IPS-11a (cell line): ENCODE measurements at regions not wholly inside any gene's neighbourhood (a gene's known extent, or its start where the extent isn't known, plus 50 kb on each side); places are given as distances from the start of the nearest gene placed in this dataset.

Experiments
- H3K4me3 ChIP-seq: one replicate; pipeline ENCODE4 v1.5.1; 2013; ENCODE audit warnings: low read depth, low read length, control low read depth

- peak overlapping the region; percentile 13 for H3K4me3 ChIP-seq
Observed at GRCh38 chrX:40153345-40154249, 55.8 kb upstream of the BCOR start.

GRCh38 chrX:40152741-40153344, 55.1 kb upstream of the BCOR start:
- peak overlapping the region; percentile 13 for H3K4me3 ChIP-seq

- peak overlapping the region; percentile 30 for H3K4me3 ChIP-seq
Observed at GRCh38 chrX:40152173-40152711, 54.5 kb upstream of the BCOR start.

DNA sequence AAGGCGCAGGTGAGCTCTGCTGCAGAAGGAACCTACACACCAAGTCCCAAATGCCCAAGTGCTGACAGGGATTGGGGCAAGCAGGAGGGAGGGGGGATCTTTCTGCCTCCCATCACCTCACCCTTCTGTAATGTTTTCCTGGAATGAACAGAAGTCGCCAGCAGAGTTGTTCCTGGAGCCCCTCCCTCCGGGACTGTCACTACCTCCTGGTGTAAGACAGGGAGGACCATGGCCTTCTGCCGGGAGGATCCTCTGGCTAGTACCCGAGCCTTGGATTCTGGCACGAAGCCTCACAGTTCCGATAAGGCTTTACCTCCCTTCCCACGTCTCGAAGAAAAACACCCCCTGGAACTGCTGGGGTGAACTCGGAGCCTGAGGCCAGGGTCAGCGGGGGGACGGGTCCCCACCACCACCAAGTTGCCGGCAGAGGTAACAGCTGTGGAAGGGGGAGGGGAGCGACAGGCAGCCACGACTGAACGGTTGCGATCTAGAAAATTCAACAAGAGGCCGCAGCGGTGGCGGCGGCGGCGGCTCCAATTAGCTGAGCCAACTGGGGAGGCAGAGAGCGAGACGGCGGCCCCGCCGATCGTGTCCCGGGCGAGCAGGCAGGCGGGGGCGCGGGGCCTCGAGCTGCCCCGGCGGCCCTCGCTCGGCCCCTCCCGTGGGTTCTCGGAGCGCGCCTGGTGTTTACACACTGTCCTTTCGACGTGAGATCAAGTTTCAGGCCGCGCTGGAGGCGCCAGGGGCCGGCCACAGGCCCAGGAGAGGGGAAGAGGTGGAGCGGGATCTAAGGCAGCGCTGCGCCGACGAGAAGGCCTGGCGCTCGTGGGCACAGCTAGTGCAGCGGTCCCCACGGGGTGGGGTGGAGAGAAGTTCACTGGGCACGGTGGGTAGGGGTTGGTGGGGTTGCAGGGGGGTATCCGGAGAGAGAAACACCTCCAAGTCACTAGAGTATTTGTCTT, 53.7 kb upstream of the BCOR start:
- peak overlapping the region; percentile 30 for H3K4me3 ChIP-seq

- no peak overlapping the region for H3K4me3 ChIP-seq
Observed at GRCh38 chrX:40150503-40150902, 52.7 kb upstream of the BCOR start.

- no peak overlapping the region for H3K4me3 ChIP-seq
Observed at GRCh38 chrX:40149286-40150175, 51.8 kb upstream of the BCOR start.

DNA sequence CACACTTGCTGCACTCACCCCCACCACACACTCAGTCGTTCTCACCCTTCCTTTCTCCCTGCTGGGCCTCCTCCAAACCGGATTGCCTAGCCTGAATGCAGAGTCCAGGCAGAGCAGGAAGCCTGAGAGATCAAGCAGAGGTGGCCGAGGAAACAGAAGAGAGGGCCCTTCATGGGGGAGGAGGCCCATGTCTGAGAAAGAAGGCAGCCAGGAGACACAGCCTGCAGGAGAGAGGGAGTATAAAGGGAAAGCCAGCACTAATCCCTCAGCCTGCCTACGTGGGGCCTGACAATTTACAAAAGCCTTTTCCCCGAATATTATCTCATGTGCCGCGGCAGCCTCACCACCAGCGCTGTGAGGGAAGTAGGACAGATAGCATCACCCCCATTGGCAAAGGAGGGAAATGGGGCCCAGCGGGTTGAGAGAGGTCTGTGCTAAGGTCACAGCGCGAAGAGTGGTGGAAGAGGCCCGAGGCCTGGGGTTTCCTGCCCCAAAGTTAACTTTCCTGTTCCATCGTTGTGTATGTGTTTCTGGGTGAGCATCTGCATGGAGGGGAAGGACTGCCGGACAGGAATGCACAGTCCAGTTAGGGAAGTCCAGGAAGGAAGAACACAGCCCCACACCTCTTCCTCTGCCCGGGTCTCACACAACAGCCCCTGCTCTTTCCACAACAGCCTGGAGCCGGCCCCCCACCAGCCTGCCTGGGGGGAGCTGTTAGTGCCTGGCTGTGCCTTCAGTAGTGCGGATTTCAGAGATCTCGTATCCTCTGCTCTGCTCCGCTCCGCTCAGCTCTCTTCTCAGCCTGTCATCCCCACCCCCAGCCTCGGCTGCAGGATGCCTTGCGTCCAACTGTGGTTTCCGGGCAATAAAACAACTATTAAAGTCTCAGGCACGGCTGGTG, 50.9 kb upstream of the BCOR start:
- no peak overlapping the region for H3K4me3 ChIP-seq

DNA sequence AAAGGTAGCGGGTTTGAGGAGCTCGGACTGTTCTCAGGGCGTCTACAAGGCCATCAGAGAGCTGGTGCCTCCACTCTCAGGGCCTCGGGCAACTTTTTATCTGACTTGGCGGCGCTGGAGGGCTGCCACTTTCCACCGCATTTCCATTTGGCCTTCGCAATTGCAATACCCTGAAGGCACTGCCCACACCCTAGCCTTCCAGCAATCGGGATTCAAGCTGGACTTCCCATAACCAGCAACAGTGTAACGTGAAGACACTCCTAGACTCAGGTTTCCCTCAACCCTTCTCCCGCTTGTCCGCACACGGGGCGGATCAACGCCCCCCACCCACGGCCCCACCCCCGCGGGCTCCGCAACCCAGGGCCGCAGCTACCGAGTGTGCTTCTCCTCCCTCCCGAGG, 50.2 kb upstream of the BCOR start:
- no peak overlapping the region for H3K4me3 ChIP-seq
